Hepatocyte (in vitro differentiated cells): ENCODE measurements at regions not wholly inside any gene's neighbourhood (a gene's known extent, or its start where the extent isn't known, plus 50 kb on each side); places are given as distances from the start of the nearest gene placed in this dataset.
"Not testable (repeated sequence)": the region's sequence is repeated elsewhere in the genome, so short reads cannot be mapped to it uniquely, and the experiment has no call there.

Experiments
- DNase-seq: peaks from one replicate; pipeline ENCODE4 v3.0.0-alpha.2; 2016; ENCODE audit warnings: low spot score
- H2AFZ ChIP-seq: fragments of 200-600 bp; sonication (generic); 2 replicates; pipeline ENCODE4 v1.6.0; 2016; ENCODE audit warnings: antibody characterized with exemption, mild to moderate bottlenecking
- H3K27ac ChIP-seq: fragments of 200-600 bp; sonication (generic); 2 replicates; pipeline ENCODE4 v1.5.1; 2016; ENCODE audit warnings: mild to moderate bottlenecking
- H3K27me3 ChIP-seq: fragments of 200-600 bp; sonication (generic); 2 replicates; pipeline ENCODE4 v1.6.1; 2016
- H3K36me3 ChIP-seq: fragments of 200-600 bp; sonication (generic); replicated peaks from 2 replicates; pipeline ENCODE4 v1.5.1; 2016; ENCODE audit warnings: low read depth; ENCODE audit not compliant: insufficient read depth
- H3K4me1 ChIP-seq: fragments of 200-600 bp; sonication (generic); 2 replicates; pipeline ENCODE4 v1.5.1; 2016; ENCODE audit warnings: mild to moderate bottlenecking, moderate library complexity; ENCODE audit not compliant: insufficient read depth
- H3K4me2 ChIP-seq: fragments of 200-600 bp; sonication (generic); 2 replicates; pipeline ENCODE4 v1.6.0; 2016
- H3K4me3 ChIP-seq: fragments of 200-600 bp; sonication (generic); 2 replicates; pipeline ENCODE4 v1.5.1; 2016; ENCODE audit warnings: mild to moderate bottlenecking
- H3K79me2 ChIP-seq: fragments of 200-600 bp; sonication (generic); 2 replicates; pipeline ENCODE4 v1.6.0; 2017; ENCODE audit warnings: mild to moderate bottlenecking
- H3K9me2 ChIP-seq: fragments of 200-600 bp; sonication (generic); replicated peaks from 2 replicates; pipeline ENCODE4 v1.6.0; 2017; ENCODE audit warnings: mild to moderate bottlenecking; ENCODE audit not compliant: insufficient read depth
- H3K9me3 ChIP-seq: fragments of 200-600 bp; sonication (generic); 2 replicates; pipeline ENCODE4 v1.5.1; 2016; ENCODE audit warnings: low read depth, mild to moderate bottlenecking
- H4K20me1 ChIP-seq: fragments of 200-600 bp; sonication (generic); 2 replicates; pipeline ENCODE4 v1.6.0; 2016; ENCODE audit warnings: mild to moderate bottlenecking; ENCODE audit not compliant: insufficient read depth, poor library complexity, severe bottlenecking
- EZH2 ChIP-seq: fragments of 200-600 bp; sonication (generic); IDR thresholded peaks from 2 replicates; pipeline ENCODE4 v1.6.1; 2016; ENCODE audit warnings: antibody characterized with exemption, mild to moderate bottlenecking, borderline replicate concordance
- EZH2phosphoT487 ChIP-seq: fragments of 200-600 bp; sonication (generic); IDR thresholded peaks from one replicate; pipeline ENCODE4 v1.6.1; 2018; ENCODE audit warnings: antibody characterized with exemption, mild to moderate bottlenecking, low read depth, moderate library complexity; ENCODE audit not compliant: unreplicated experiment, severe bottlenecking
- WGBS: methylation state at CpG from one replicate; pipeline ENCODE4 v1.1.6; 2016; ENCODE audit warnings: low lambda C conversion rate; ENCODE audit errors: missing lambda C conversion rate; 5-methylcytosine and 5-hydroxymethylcytosine counted together
- TF ChIP-seq, protein P1 (sequence below): fragments of 200-600 bp; sonication (generic); IDR thresholded peaks from 2 replicates; pipeline ENCODE4 v1.5.1; 2016; ENCODE audit warnings: antibody characterized with exemption, mild to moderate bottlenecking; ENCODE audit not compliant: poor library complexity

- H3K36me3 ChIP-seq = no peaks in the 10 kb centered on the region
- no peaks in the 10 kb centered on the region for H3K9me3 ChIP-seq
- no peak overlapping the region for H3K4me3 ChIP-seq
- no peak overlapping the region for H3K27ac ChIP-seq
- no peaks in the 10 kb centered on the region for H3K79me2 ChIP-seq
- no peak overlapping the region for H3K4me2 ChIP-seq
- TF ChIP-seq, protein P1, sequence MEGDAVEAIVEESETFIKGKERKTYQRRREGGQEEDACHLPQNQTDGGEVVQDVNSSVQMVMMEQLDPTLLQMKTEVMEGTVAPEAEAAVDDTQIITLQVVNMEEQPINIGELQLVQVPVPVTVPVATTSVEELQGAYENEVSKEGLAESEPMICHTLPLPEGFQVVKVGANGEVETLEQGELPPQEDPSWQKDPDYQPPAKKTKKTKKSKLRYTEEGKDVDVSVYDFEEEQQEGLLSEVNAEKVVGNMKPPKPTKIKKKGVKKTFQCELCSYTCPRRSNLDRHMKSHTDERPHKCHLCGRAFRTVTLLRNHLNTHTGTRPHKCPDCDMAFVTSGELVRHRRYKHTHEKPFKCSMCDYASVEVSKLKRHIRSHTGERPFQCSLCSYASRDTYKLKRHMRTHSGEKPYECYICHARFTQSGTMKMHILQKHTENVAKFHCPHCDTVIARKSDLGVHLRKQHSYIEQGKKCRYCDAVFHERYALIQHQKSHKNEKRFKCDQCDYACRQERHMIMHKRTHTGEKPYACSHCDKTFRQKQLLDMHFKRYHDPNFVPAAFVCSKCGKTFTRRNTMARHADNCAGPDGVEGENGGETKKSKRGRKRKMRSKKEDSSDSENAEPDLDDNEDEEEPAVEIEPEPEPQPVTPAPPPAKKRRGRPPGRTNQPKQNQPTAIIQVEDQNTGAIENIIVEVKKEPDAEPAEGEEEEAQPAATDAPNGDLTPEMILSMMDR = no peak
- TF ChIP-seq EZH2 (no peak), EZH2phosphoT487 (no peak)
- H3K27me3 ChIP-seq = no peaks in the 10 kb centered on the region
- H2AFZ ChIP-seq = no peak overlapping the region
- WGBS = 76% methylated on average over 3 of the region's 3 CpGs
- DNase-seq = no peak
- no peaks in the 10 kb centered on the region for H3K9me2 ChIP-seq
- no peaks in the 10 kb centered on the region for H4K20me1 ChIP-seq
- H3K4me1 ChIP-seq = no peaks in the 10 kb centered on the region
Observed at GRCh38 chr4:160110891-160111290, 1008.0 kb downstream of the RAPGEF2 start.

GRCh38 chr4:160117686-160118085, 1014.8 kb downstream of the RAPGEF2 start:
- H4K20me1 ChIP-seq = no peaks in the 10 kb centered on the region
- TF ChIP-seq EZH2 (no peak), EZH2phosphoT487 (no peak)
- TF ChIP-seq, protein P1 = no peak

DNA sequence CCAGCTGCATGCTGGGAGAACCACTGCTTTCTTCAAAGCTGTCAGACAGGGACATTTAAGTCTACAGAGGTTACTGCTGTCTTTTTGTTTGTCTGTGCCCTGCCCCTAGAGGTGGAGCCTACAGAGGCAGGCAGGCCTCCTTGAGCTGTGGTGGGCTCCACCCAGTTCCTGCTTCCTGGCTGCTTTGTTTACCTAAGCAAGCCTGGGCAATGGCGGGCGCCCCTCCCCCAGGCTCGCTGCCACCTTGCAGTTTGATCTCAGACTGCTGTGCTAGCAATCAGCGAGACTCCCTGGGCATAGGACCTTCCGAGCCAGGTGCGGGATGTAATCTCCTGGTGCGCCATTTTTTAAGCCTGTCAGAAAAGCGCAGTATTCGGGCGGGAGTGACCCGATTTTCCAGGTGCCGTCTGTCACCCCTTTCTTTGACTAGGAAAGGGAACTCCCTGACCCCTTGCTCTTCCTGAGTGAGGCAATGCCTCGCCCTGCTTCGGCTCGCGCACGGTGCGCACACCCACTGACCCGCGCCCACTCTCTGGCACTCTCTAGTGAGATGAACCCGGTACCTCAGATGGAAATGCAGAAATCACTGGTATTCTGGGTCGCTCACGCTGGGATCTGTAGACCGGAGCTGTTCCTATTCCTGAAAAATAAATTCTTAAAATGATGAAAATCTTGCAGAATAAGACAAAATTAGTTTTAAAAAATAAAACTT, 1022.9 kb downstream of the RAPGEF2 start:
- not testable (repeated sequence) for H2AFZ ChIP-seq, H4K20me1 ChIP-seq
- WGBS = 81% methylated on average over 24 of the region's 24 CpGs

More at GRCh38 chr4:160117686-160118085, 1014.8 kb downstream of the RAPGEF2 start:
- H3K27me3 ChIP-seq = no peaks in the 10 kb centered on the region
- no peak for DNase-seq
- H2AFZ ChIP-seq = no peak overlapping the region
- no peaks in the 10 kb centered on the region for H3K36me3 ChIP-seq
- H3K79me2 ChIP-seq = no peaks in the 10 kb centered on the region
- H3K4me1 ChIP-seq = no peaks in the 10 kb centered on the region
- no peak overlapping the region for H3K4me2 ChIP-seq
- no peaks in the 10 kb centered on the region for H3K9me3 ChIP-seq
- no peak overlapping the region for H3K27ac ChIP-seq
- H3K4me3 ChIP-seq = no peak overlapping the region
- no peaks in the 10 kb centered on the region for H3K9me2 ChIP-seq

DNA sequence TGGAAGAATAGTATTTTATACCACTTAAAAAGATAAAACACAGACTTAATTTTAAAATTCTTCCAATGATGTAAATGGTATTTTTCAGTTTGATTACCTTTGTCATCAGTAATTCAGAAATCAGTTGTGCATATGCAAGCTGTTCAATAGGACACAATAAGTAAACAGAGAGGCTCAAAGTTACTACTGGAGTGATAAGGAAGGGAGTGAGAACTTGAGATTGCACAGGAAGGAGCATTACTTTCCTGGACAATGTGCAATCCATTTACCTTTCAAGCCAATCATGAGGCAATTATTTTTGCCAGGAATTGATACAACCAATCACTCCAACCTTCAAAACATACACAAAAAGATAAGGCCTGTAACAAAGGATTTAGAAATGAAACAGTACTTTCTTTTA, 1024.3 kb downstream of the RAPGEF2 start:
- Histone ChIP-seq H4K20me1 (no peaks in the 10 kb centered on the region), H3K27ac (peak overlapping the region; percentile 18), H3K36me3 (no peaks in the 10 kb centered on the region), H3K4me2 (no peak overlapping the region), H3K27me3 (no peaks in the 10 kb centered on the region), H3K4me3 (no peak overlapping the region), H3K4me1 (peaks cover 6% of the 10 kb centered on the region), H2AFZ (no peak overlapping the region), H3K9me3 (no peaks in the 10 kb centered on the region), H3K9me2 (no peaks in the 10 kb centered on the region), H3K79me2 (no peaks in the 10 kb centered on the region)
- TF ChIP-seq EZH2phosphoT487 (no peak), EZH2 (no peak)
- TF ChIP-seq, protein P1 = no peak
- DNase-seq = no peak

More for the DNA sequence above, 1022.9 kb downstream of the RAPGEF2 start:
- not testable (repeated sequence) for H3K4me1 ChIP-seq, H3K27ac ChIP-seq, DNase-seq, H3K4me3 ChIP-seq, H3K9me3 ChIP-seq, H3K4me2 ChIP-seq, H3K79me2 ChIP-seq, H3K9me2 ChIP-seq, H3K36me3 ChIP-seq, H3K27me3 ChIP-seq
